ENCODE measurements at regions not wholly inside any gene's neighbourhood (a gene's known extent, or its start where the extent isn't known, plus 50 kb on each side); places are given as distances from the start of the nearest gene placed in this dataset.

DNA sequence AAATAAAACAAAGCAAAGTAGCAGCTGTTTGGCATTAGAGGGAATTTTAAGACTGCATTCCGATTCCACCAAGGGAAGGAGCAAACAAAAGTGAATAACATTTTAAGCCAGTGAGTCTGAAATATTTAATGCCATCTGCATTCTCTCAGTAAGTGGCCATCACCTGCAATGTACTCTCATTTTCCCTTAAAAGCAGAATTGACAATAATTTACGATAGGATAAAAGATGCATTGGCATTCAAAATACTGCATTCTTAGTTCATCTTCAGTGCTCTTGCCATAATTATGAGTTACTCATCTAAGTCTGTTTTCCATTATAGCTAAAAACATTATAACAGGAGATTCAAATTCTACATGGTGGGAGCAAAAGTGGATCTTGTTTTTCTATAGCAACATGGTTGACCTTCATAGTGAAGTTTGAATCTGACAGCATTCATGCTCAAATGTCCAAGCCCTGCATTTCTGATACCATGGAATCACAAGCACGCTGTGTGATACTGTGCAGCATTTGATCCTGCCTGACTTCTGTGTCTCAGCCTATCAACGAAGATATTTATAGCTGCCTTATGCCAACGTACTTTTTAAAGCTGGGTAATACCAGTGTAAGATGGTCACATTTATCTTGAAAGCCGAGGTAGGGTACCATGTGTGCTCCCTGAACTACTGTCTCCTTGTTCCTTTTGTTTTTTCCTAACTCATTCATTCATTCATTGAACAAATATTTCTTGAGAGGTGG is 355.3 kb upstream of the IGFBP7 start:
- DNase-seq (ENCODE audit: low read depth), result no peak
- no peak overlapping the region for H3K4me3 ChIP-seq (ENCODE audit: low read depth, low read length)
- TF ChIP-seq, protein P1, sequence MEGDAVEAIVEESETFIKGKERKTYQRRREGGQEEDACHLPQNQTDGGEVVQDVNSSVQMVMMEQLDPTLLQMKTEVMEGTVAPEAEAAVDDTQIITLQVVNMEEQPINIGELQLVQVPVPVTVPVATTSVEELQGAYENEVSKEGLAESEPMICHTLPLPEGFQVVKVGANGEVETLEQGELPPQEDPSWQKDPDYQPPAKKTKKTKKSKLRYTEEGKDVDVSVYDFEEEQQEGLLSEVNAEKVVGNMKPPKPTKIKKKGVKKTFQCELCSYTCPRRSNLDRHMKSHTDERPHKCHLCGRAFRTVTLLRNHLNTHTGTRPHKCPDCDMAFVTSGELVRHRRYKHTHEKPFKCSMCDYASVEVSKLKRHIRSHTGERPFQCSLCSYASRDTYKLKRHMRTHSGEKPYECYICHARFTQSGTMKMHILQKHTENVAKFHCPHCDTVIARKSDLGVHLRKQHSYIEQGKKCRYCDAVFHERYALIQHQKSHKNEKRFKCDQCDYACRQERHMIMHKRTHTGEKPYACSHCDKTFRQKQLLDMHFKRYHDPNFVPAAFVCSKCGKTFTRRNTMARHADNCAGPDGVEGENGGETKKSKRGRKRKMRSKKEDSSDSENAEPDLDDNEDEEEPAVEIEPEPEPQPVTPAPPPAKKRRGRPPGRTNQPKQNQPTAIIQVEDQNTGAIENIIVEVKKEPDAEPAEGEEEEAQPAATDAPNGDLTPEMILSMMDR (IDR thresholded peaks at IDR 0.05; ENCODE audit: insufficient read depth, low read length), result no peak

DNA sequence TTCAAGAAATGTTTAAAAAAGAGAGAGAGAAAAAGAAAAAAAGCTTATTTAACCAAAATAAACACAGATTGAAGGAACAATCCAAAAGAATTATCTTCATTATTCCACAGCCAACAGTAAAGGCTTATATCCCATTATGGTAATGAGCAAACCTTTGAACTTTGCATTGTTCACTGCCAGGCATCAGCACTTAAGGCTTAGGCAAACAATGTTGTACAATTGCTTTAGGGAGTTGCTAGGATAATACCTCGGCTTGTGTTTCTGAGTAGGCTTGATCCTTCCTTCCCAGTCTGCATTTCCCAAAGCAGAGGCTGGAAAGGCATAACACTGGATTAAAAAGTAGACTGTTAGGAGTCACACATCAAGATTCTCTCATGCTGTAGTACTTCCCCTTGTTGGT is 352.7 kb upstream of the IGFBP7 start:
- DNase-seq (ENCODE audit: low read depth), result no peak
- H3K4me3 ChIP-seq (ENCODE audit: low read depth, low read length), result no peak overlapping the region
- TF ChIP-seq, protein P1 (IDR thresholded peaks at IDR 0.05; ENCODE audit: insufficient read depth, low read length), result no peak

DNA sequence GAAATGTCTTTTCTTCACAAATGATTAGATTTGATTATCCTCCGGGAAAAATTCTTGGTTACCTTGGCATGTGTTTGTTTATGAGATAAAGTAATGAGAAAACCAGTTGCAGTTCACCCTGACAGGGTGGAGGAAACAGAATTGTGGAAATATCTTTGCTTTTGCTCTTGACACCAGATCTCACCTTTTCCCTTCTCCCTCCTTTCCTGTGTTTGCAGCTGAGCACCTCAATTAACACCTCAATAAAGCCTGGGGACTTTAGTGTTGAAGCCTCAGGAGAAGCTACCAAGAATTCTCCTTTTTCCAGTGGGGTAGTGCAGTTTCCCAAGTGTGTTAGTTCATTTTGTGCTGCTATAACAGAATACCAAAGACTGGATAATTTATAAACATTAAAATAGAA is 350.8 kb upstream of the IGFBP7 start:
- TF ChIP-seq, protein P1 (IDR thresholded peaks at IDR 0.05; ENCODE audit: insufficient read depth, low read length), result no peak
- no peak for DNase-seq (ENCODE audit: low read depth)
- H3K4me3 ChIP-seq (ENCODE audit: low read depth, low read length), result no peak overlapping the region

DNA sequence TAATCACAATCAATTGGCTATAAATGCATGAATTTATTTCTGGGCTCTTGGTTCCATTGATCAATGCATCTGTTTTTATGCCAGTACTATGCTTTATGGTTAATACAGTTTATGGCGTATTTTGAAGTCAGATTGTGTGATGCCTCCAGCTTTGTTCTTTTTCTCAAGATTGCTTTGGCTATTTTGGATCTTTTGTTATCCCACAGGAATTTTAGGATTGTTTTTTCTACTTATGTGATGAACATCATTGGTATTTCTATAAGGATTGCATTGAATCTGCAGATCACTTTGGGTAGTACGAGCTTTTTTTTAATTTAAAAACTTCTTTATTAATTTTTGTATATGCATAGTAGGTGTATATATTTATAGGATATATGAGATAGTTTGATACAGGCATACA is 338.7 kb upstream of the IGFBP7 start:
- TF ChIP-seq, protein P1 (IDR thresholded peaks at IDR 0.05; ENCODE audit: insufficient read depth, low read length), result no peak
- DNase-seq (ENCODE audit: low read depth), result no peak

DNA sequence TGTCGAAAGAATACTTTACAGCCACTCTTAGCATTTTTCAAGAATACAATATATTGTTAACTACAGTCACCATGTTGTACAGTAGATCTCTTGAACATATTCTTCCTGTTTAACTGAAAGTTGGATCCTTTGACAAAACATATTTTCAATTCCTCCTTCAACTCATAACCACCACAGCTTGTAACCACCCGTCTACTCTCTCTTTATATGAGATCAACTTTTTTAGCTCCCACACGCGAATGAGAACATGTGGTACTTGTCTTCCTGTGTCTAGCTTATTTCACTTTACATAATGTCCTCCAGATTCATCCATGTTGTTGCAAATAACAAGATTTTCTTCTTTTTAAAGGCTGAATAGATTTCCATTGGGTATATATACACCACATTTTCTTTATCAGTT is 338.3 kb upstream of the IGFBP7 start:
- no peak for DNase-seq (ENCODE audit: low read depth)
- H3K4me3 ChIP-seq (ENCODE audit: low read depth, low read length), result no peak overlapping the region
- TF ChIP-seq, protein P1 (IDR thresholded peaks at IDR 0.05; ENCODE audit: insufficient read depth, low read length), result no peak

More for the DNA sequence above, 338.7 kb upstream of the IGFBP7 start:
- no peak overlapping the region for H3K4me3 ChIP-seq (ENCODE audit: low read depth, low read length)

DNA sequence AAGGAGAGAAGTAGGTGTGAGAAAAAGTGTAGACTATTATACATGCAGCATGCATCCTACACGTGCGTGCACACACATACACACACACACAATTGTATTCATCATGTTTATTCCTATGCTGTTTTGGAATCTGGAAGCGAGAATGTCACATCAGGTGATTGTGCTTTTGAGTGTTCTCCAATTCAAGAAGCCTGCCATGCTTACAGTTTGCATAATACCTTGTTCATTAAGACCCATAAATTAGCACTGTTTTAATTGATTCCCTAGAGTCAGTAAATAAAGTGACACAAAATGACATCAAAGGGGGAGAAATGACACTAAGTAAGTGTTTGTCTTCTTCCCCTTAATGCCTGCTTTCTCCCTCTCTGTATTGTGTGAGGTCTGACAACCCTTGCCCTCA is 336.1 kb upstream of the IGFBP7 start:
- TF ChIP-seq, protein P1 (IDR thresholded peaks at IDR 0.05; ENCODE audit: insufficient read depth, low read length), result no peak
- no peak for DNase-seq (ENCODE audit: low read depth)
- no peak overlapping the region for H3K4me3 ChIP-seq (ENCODE audit: low read depth, low read length)

DNA sequence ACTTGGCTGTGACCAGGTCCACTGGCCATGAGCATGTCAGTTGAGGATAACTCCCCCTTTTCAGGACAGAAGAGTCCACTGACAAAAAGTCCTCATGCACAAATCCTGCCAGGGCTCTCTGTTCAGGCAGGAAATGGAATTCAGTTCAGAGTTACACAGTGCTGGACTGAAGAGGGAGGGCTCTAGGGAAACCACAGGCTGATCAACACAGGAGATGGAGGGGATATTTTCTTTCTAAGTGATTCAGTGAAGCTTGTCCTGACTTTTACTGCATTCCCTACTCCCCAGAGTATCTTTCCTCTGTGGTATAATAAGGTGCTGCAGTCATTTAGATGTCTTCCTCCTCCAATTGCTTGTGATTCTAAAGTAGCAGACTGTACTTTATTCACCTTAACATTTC is 335.5 kb upstream of the IGFBP7 start:
- TF ChIP-seq, protein P1 (IDR thresholded peaks at IDR 0.05; ENCODE audit: insufficient read depth, low read length), result no peak
- no peak for DNase-seq (ENCODE audit: low read depth)
- H3K4me3 ChIP-seq (ENCODE audit: low read depth, low read length), result no peak overlapping the region
